Neural cell (in vitro differentiated cells): ENCODE measurements at regions not wholly inside any gene's neighbourhood (a gene's known extent, or its start where the extent isn't known, plus 50 kb on each side); places are given as distances from the start of the nearest gene placed in this dataset.

Source experiments
- EP300 ChIP-seq: fragments of 450-650 bp; conservative IDR thresholded peaks from 2 replicates; pipeline ENCODE4 v1.6.1; 2014; ENCODE audit warnings: antibody characterized with exemption, mild to moderate bottlenecking, moderate library complexity; ENCODE audit not compliant: poor library complexity, severe bottlenecking
- EZH2 ChIP-seq: fragments of 200-600, 300-800 bp; shearing (Covaris generic), sonication (generic); IDR thresholded peaks from 2 replicates; pipeline ENCODE4 v1.6.1; 2014; ENCODE audit warnings: antibody characterized with exemption, low read length, borderline replicate concordance, mild to moderate bottlenecking; ENCODE audit not compliant: insufficient read depth, poor library complexity, severe bottlenecking
- POLR2AphosphoS5 ChIP-seq: IDR thresholded peaks from 2 replicates; pipeline ENCODE4 v1.6.1; 2012
- RAD21 ChIP-seq: fragments of 450-650 bp; conservative IDR thresholded peaks from 2 replicates; pipeline ENCODE4 v1.6.1; 2014; ENCODE audit warnings: antibody characterized with exemption, mild to moderate bottlenecking, moderate library complexity
- SMC3 ChIP-seq: fragments of 450-650 bp; conservative IDR thresholded peaks from 2 replicates; pipeline ENCODE4 v1.6.1; 2014; ENCODE audit warnings: antibody characterized with exemption, mild to moderate bottlenecking, moderate library complexity; ENCODE audit not compliant: poor library complexity
- TF ChIP-seq, protein P1 (sequence below): fragments of 450-650 bp; IDR thresholded peaks from 2 replicates; pipeline ENCODE4 v1.5.1; 2014; ENCODE audit warnings: antibody characterized with exemption, mild to moderate bottlenecking, moderate library complexity; ENCODE audit not compliant: poor library complexity, severe bottlenecking

DNA sequence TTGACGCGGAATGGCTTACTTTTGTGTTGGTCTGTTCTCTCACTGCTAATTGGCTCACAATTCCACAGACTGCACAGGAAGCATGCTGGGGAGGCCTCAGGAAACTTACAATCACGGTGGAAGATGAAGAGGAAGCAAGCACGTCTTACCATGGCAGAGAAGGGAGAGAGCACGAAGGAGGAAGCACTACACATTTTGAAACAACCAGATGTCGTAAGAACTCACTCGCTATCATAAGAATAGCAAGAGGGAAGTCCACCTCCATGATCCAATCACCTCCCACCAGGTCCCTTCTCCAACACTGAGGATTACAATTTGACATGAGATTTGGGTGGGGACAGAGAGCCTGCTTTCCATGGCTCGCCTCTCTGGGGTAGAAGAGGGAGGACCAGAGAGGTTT, 106.2 kb downstream of the KCNF1 start:
- TF ChIP-seq EZH2, result no peak
- no peak for TF ChIP-seq POLR2AphosphoS5
- TF ChIP-seq, protein P1, sequence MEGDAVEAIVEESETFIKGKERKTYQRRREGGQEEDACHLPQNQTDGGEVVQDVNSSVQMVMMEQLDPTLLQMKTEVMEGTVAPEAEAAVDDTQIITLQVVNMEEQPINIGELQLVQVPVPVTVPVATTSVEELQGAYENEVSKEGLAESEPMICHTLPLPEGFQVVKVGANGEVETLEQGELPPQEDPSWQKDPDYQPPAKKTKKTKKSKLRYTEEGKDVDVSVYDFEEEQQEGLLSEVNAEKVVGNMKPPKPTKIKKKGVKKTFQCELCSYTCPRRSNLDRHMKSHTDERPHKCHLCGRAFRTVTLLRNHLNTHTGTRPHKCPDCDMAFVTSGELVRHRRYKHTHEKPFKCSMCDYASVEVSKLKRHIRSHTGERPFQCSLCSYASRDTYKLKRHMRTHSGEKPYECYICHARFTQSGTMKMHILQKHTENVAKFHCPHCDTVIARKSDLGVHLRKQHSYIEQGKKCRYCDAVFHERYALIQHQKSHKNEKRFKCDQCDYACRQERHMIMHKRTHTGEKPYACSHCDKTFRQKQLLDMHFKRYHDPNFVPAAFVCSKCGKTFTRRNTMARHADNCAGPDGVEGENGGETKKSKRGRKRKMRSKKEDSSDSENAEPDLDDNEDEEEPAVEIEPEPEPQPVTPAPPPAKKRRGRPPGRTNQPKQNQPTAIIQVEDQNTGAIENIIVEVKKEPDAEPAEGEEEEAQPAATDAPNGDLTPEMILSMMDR, result no peak
- no peak for TF ChIP-seq EP300
- no peak for TF ChIP-seq SMC3
- no peak for TF ChIP-seq RAD21
